ENCODE measurements at regions not wholly inside any gene's neighbourhood (a gene's known extent, or its start where the extent isn't known, plus 50 kb on each side); places are given as distances from the start of the nearest gene placed in this dataset.

- no peak overlapping the region for H3K27ac ChIP-seq (ENCODE audit: insufficient read length, low read depth, low read length)
- no peak overlapping the region for H3K56ac ChIP-seq (ENCODE audit: insufficient read length, low read depth, low read length)
- H3K23me2 ChIP-seq (ENCODE audit: insufficient read length, low read depth, low read length, poor library complexity, severe bottlenecking), result no peaks in the 10 kb centered on the region
- H2BK120ac ChIP-seq (ENCODE audit: low read depth, low read length, poor library complexity, severe bottlenecking), result no peak overlapping the region
- H2BK15ac ChIP-seq (ENCODE audit: low read depth, low read length), result no peak overlapping the region
- no peak overlapping the region for H2BK12ac ChIP-seq (ENCODE audit: insufficient read length, low read depth, low read length)
- no peak overlapping the region for H3K23ac ChIP-seq (ENCODE audit: insufficient read length, low read depth, low read length)
- no peaks in the 10 kb centered on the region for H3K9me3 ChIP-seq (ENCODE audit: control insufficient read depth, low read depth, low read length)
- no peak overlapping the region for H3K4ac ChIP-seq (ENCODE audit: low read depth, low read length)
- no peaks in the 10 kb centered on the region for H3K36me3 Mint-ChIP-seq (ENCODE audit: insufficient read depth in 1 of 3, low read depth in 3 of 3)
- H3K9ac ChIP-seq (ENCODE audit: extremely low read depth, insufficient read length, low read length), result no peak overlapping the region
- no peak overlapping the region for H3T11ph ChIP-seq (ENCODE audit: low read length)
- no peak overlapping the region for H3K14ac ChIP-seq (ENCODE audit: insufficient read depth, low read length)
- no peaks in the 10 kb centered on the region for H4K20me1 ChIP-seq (ENCODE audit: control insufficient read depth, insufficient read depth, insufficient read length)
- no peak overlapping the region for H2AK5ac ChIP-seq (ENCODE audit: insufficient read length, low read length)
- no peak overlapping the region for H3K18ac ChIP-seq (ENCODE audit: insufficient read length, low read depth, low read length)
- DNase-seq, result no peak
- no peaks in the 10 kb centered on the region; the same call in 1 of the 2 replicates for H3K27me3 Mint-ChIP-seq (ENCODE audit: low read depth)
- no peak overlapping the region for H4K5ac ChIP-seq (ENCODE audit: insufficient read length, low read depth, low read length)
- no peaks in the 10 kb centered on the region for H3K79me2 ChIP-seq (ENCODE audit: insufficient read depth, low read length)
- H2BK5ac ChIP-seq (ENCODE audit: insufficient read length, low read length), result no peak overlapping the region
- no CpG with 5 or more reads among the region's 3 CpGs for WGBS (ENCODE audit: extremely low coverage, insufficient read length, low lambda C conversion rate)
- no peak overlapping the region for H2AFZ ChIP-seq (ENCODE audit: low read length)
- no peak overlapping the region for H2BK20ac ChIP-seq (ENCODE audit: low read depth, low read length, poor library complexity, severe bottlenecking)
- H3K4me1 ChIP-seq (ENCODE audit: insufficient read depth, low read length), result no peaks in the 10 kb centered on the region
- H4K91ac ChIP-seq (ENCODE audit: insufficient read length, low read depth, low read length), result no peak overlapping the region
- H3K4me3 Mint-ChIP-seq, result no peak overlapping the region
- H3K4me2 ChIP-seq (ENCODE audit: insufficient read depth, insufficient read length, low read length), result no peak overlapping the region
- H4K8ac ChIP-seq (replicated peaks; ENCODE audit: insufficient read length, low read depth, low read length), result no peak overlapping the region
- H3K4me1 Mint-ChIP-seq, result peaks cover 0 to 3% of the 10 kb centered on the region in 2 experiments; a peak in 2 of 4 replicates
- no peaks in the 10 kb centered on the region for H3K79me1 ChIP-seq (ENCODE audit: insufficient read depth, low read depth, low read length, poor library complexity, severe bottlenecking)
- TF ChIP-seq CTCF (conservative IDR thresholded peaks at IDR 0.05), result no peak
- no peaks in the 10 kb centered on the region for H3K27me3 ChIP-seq (ENCODE audit: insufficient read depth, low read length)
- no peak overlapping the region for H3K27ac Mint-ChIP-seq
- no peaks in the 10 kb centered on the region for H3K9me3 Mint-ChIP-seq
Measured at GRCh38 chr5:162382839-162383238, 315.3 kb downstream of the GABRG2 start.
